ENCODE measurements at regions not wholly inside any gene's neighbourhood (a gene's known extent, or its start where the extent isn't known, plus 50 kb on each side); places are given as distances from the start of the nearest gene placed in this dataset.
"Not testable (repeated sequence)": the region's sequence is repeated elsewhere in the genome, so short reads cannot be mapped to it uniquely, and the experiment has no call there.

- DNase-seq: not testable (repeated sequence)
Observed at GRCh38 chr4:27075603-27076002, 215.0 kb downstream of the STIM2 start.

GRCh38 chr4:27078934-27079455 is 218.4 kb downstream of the STIM2 start:
- DNase-seq: no peak

GRCh38 chr4:27081675-27082586 is 221.3 kb downstream of the STIM2 start:
- DNase-seq: no peak

DNA sequence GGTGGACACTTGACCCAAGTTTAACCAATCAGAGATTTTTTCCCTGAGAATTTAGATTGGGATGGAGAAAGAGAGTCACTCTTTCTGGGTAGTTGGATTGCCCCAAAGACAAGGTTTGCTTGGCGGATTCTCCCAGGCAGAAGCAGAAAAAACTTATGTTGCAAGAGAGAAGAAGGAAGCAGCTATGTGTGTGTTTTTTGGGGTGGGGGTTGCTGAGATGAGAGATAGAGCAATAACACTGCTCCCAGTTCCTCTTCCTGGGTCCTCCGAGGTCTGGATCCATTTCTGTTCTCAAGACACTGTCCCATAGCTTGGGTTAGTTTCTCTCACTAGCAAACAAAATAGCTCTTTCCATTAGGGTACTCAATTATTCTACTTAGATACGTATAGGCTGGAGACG is 222.1 kb downstream of the STIM2 start:
- DNase-seq: no peak

DNA sequence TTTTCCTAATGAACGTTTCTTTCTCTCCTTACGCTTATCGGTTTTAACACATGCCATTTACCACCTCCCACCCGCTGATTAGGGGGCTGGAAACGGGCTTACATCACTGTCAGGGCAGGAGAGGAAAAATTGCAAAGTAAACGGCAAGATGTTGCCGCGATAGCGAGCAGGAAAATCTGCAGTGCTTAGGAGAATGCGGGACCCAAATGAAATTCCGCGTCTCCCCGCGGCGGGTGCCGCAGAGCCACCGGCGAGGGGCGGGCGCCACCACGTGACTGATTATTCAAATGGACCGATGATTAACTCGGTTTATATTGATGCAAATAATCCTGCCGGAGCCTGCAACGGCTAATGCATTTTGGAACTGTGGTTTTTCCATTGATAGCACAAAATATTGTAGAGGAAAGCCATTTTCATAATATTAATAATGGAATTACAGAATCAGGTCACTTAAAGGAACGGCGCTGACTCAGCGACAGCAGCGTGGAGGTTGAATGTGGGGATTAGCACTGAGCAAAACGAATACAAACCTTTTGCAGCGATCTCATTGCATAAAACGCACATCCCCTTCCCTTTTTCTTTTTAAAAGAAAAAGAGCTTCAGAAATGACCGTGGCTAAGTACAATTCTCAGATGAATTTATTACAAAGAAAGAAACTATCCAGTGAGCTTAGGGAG is 224.2 kb downstream of the STIM2 start:
- peak; percentile 11 for DNase-seq

DNA sequence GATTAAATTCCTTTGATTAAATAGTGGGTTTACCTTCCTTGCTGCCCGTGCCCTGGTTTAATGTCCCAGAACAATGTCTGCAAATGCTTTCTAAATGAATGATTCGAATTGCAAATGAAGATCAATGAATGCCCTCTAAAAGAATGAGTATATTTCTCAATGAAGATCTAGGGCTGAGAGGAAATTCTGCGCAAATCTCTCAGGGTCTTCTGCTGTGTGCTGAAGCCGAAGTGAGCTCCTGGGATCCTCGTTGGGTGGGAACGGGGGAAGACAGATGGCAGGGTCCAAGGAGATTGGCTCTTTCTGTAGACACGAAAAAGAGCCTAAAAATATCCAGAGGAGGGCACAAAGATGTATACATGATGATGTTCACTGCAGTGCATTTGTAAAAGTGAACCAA is 224.8 kb downstream of the STIM2 start:
- DNase-seq: no peak

GRCh38 chr4:27087306-27088045 is 226.8 kb downstream of the STIM2 start:
- DNase-seq: no peak

DNA sequence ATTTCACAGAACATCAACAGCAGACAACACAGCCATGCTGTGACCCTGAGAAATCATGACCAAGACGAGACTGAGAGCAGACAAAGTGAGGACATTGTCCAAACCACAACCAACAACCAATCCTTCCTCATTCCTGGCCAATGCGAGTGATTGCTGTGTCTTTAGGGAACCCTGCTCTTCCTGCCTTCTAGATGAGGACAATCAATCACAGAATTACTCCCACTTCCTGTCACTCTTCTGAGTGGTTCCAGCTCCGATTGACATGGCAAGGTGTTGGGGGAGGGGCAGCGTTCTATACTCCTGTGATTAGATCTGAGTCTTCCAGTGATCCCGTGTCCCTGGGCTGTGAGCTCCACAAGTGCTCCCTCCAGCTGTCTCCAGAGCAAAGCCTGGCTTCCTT is 227.8 kb downstream of the STIM2 start:
- DNase-seq: no peak

- no peak for DNase-seq
Observed at GRCh38 chr4:27089186-27089585, 228.5 kb downstream of the STIM2 start.

GRCh38 chr4:27090406-27090805 is 229.8 kb downstream of the STIM2 start:
- DNase-seq: no peak

GRCh38 chr4:27094224-27094623 is 233.6 kb downstream of the STIM2 start:
- DNase-seq: no peak

DNA sequence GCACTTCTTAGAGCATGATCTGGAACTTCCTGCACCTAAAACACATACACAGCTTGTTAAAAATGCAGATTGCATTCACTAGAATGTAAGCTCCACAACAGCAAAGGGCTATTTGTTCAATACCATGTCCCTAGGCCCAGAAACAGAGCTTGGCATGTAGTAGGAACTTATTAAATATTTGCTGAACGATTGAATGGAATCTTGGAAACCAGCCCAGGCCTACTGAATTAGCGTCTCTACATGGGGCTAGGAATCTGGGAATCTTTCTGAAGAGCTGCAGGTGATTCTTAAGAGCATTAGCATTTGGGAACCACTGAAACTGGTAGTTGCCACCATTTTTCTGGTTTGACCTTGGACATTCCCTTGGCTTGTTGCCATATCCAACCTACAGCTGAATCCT is 234.1 kb downstream of the STIM2 start:
- peak; percentile 16 for DNase-seq

- DNase-seq: no peak
Observed at GRCh38 chr4:27096142-27096824, 235.6 kb downstream of the STIM2 start.

- DNase-seq: no peak
Observed at GRCh38 chr4:27098034-27098433, 237.4 kb downstream of the STIM2 start.

GRCh38 chr4:27100713-27101112 is 240.1 kb downstream of the STIM2 start:
- DNase-seq: no peak

DNA sequence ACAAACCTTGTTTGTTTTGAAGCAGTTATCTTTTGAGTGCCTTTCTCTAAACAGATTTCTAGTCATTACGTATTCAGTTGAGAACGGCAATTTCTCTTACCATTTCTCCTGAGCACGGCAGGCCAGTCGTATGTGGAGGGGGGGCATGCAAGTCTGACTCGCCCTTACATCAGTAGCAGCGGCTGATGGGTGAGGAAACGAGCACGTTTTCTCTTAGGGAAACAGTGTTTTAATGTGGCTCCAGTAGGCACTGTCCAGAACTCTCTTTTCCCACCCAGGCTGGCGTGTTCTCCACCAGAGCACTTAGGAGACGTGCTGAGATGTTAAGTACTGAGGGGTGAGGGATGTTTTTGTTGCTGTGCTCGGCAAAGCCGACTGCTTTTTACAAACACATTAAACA is 240.5 kb downstream of the STIM2 start:
- no peak for DNase-seq

- DNase-seq: no peak
Observed at GRCh38 chr4:27101561-27101960, 240.9 kb downstream of the STIM2 start.

GRCh38 chr4:27111627-27112026 is 251.0 kb downstream of the STIM2 start:
- no peak for DNase-seq

DNA sequence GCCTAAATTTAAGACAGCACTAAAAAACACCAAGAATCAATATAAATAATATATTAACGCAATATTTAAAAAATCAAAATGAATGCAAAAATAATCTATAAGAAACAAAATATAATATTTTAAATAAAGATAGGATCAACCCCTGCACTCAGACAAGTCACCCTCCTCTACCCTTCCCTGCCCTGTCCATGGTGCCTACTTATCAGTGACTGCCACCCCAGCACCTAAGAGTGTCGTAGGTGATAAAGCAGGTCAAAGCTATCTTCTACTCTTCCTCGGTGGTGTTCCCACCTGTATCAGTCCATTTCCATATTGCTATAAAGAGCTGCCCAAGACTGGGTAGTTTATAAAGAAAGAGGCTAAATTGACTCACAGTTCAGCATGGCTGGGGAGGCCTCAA is 251.9 kb downstream of the STIM2 start:
- DNase-seq: no peak

DNA sequence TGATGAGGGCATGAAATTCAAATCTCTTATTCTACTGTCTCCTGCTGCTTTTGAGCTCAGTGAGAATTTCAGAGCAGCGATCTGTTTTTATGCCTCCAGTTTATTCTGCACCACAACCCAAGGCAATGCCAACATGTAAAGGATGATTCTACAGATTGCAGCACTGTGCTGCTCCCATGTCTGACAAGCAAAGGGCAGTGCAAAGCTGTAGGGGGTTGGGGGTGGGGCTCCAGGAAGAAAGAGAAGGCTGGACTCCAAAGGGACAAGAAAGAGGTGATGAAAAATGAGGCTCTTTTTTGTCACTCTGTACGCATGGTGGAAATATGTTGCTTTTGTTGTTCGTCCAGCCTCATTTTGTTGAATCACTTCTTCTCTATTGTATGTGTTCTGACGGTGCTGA is 254.6 kb downstream of the STIM2 start:
- DNase-seq: no peak

- no peak for DNase-seq
Observed at GRCh38 chr4:27117453-27117852, 256.8 kb downstream of the STIM2 start.

- DNase-seq: no peak
Observed at GRCh38 chr4:27119239-27119638, 258.6 kb downstream of the STIM2 start.

GRCh38 chr4:27121830-27122229 is 261.2 kb downstream of the STIM2 start:
- DNase-seq: no peak
